ENCODE measurements at regions not wholly inside any gene's neighbourhood (a gene's known extent, or its start where the extent isn't known, plus 50 kb on each side); places are given as distances from the start of the nearest gene placed in this dataset.

GRCh38 chr14:71467361-71467811 is 464.8 kb upstream of the RGS6 start:
- Mint-ChIP-seq H3K4me1 (ENCODE audit: low read depth) (peaks cover 28% of the 10 kb centered on the region), H3K36me3 (ENCODE audit: low read depth) (peaks cover 28% of the 10 kb centered on the region), H3K27ac (no peak overlapping the region), H3K4me3 (no peak overlapping the region), H3K27me3 (no peaks in the 10 kb centered on the region), H3K9me3 (peaks cover 11% of the 10 kb centered on the region)
- no peak for DNase-seq

DNA sequence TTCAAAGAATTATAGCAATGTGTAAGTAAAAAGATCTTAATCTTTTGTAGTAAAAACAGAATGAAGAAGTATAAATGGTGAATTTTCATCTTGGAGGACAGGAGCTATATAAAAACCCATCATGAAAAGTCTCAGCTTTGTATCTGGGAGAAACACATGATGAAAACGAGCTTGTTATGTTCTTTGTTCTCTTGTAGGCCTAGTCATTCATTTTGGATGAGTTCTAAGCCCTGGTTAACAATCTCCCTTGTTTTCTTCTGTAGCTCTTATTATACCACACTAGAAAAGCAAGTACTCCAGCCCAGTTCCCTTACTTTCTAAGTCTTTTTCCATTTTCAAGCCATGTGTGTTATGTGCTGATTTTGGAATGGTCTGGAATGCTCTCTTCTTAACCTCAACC is 463.5 kb upstream of the RGS6 start:
- H3K9me3 Mint-ChIP-seq: peaks cover 3% of the 10 kb centered on the region
- H3K4me1 Mint-ChIP-seq (ENCODE audit: low read depth): peaks cover 36% of the 10 kb centered on the region
- H3K36me3 Mint-ChIP-seq (ENCODE audit: low read depth): peaks cover 18% of the 10 kb centered on the region
- H3K4me3 Mint-ChIP-seq: no peak overlapping the region
- H3K27me3 Mint-ChIP-seq: no peaks in the 10 kb centered on the region
- H3K27ac Mint-ChIP-seq: no peak overlapping the region
- DNase-seq: no peak

- Mint-ChIP-seq H3K4me1 (ENCODE audit: low read depth) (peaks cover 45% of the 10 kb centered on the region), H3K9me3 (no peaks in the 10 kb centered on the region), H3K4me3 (no peak overlapping the region), H3K27me3 (no peaks in the 10 kb centered on the region), H3K36me3 (ENCODE audit: low read depth) (peaks cover 12% of the 10 kb centered on the region), H3K27ac (no peak overlapping the region)
- DNase-seq: no peak
Measured at GRCh38 chr14:71469643-71470335, 462.4 kb upstream of the RGS6 start.

- DNase-seq: no peak
- peaks cover 8% of the 10 kb centered on the region for H3K36me3 Mint-ChIP-seq (ENCODE audit: low read depth)
- H3K27me3 Mint-ChIP-seq: no peaks in the 10 kb centered on the region
- H3K27ac Mint-ChIP-seq: peak overlapping the region; percentile 74
- no peak overlapping the region for H3K4me3 Mint-ChIP-seq
- peaks cover 58% of the 10 kb centered on the region for H3K4me1 Mint-ChIP-seq (ENCODE audit: low read depth)
- H3K9me3 Mint-ChIP-seq: no peaks in the 10 kb centered on the region
Measured at GRCh38 chr14:71471634-71472355, 460.4 kb upstream of the RGS6 start.

DNA sequence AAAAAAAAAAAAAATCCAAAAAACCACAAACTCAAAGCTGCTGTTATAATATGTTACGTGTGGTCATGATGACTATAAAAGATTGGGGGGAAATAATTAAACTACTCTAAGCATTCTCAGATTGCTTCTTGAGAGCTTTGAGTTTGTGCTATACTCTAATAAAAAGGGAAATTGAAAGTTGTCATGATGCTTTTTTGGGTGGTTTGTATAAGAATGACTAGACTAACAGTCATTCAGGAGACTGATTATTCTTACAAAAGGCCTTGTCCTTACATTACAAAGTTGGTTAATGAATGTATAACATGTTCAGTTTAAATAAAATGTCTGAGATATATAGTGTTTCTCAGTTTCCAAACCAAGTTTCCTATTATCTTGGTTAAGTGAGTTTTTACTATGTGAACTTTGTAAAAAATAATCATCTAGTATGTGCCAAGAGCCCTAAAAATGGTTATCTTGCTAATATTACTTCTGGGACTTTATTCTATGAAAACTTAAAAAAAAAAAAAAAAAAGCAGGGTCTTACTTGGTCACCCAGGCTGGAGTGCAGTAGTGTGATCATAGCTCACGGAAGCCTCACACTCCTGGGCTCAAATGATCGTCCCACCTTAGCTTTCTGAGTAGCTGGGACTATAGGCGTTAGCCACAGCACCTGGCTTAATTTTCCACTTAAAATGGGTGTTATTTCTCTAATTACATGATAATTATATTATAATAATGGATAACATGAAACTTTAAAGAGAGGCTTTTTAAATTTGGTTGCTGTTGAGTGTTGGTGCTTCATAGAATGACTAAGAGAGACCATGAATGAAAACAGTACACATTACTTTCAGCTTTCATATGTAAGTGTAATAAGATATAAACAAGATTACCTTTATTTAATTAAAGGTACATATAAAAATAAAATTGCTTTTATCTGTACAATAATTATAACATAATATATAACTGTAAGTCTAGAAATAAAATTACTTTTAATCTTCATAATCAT is 459.6 kb upstream of the RGS6 start:
- Mint-ChIP-seq H3K36me3 (ENCODE audit: low read depth) (peaks cover 6% of the 10 kb centered on the region), H3K9me3 (no peaks in the 10 kb centered on the region), H3K27ac (peak overlapping the region; percentile 74), H3K27me3 (no peaks in the 10 kb centered on the region), H3K4me1 (ENCODE audit: low read depth) (peaks cover 63% of the 10 kb centered on the region), H3K4me3 (no peak overlapping the region)
- no peak for DNase-seq

GRCh38 chr14:71473843-71474242 is 458.4 kb upstream of the RGS6 start:
- Mint-ChIP-seq H3K4me1 (ENCODE audit: low read depth) (peaks cover 73% of the 10 kb centered on the region), H3K27ac (no peak overlapping the region), H3K9me3 (no peaks in the 10 kb centered on the region), H3K27me3 (no peaks in the 10 kb centered on the region), H3K36me3 (ENCODE audit: low read depth) (no peaks in the 10 kb centered on the region), H3K4me3 (no peak overlapping the region)
- no peak for DNase-seq

- Mint-ChIP-seq H3K9me3 (no peaks in the 10 kb centered on the region), H3K36me3 (ENCODE audit: low read depth) (no peaks in the 10 kb centered on the region), H3K4me3 (no peak overlapping the region), H3K4me1 (ENCODE audit: low read depth) (peaks cover 73% of the 10 kb centered on the region), H3K27me3 (no peaks in the 10 kb centered on the region), H3K27ac (no peak overlapping the region)
- DNase-seq: no peak
Measured at GRCh38 chr14:71474301-71475265, 457.6 kb upstream of the RGS6 start.

DNA sequence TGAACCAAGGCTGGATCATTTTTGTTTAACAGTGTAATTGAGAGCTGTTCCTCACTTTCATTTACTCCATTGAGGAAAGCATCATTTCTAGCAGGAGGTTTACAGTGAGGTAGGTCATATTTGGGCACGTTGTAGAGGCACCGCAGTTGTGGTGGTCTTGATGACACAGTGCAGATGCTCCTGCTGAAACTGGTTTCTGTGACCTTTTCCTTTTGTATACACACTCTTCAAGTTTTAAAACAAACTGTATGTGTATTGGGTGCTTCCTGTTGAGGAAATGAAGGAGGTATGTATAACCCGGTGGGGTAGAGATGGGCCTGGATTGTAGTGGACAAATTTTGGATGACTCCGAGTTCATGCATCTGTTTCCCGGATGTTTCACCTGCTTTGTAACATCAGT is 456.3 kb upstream of the RGS6 start:
- no peak overlapping the region for H3K27ac Mint-ChIP-seq
- no peaks in the 10 kb centered on the region for H3K36me3 Mint-ChIP-seq (ENCODE audit: low read depth)
- peaks cover 64% of the 10 kb centered on the region for H3K4me1 Mint-ChIP-seq (ENCODE audit: low read depth)
- H3K9me3 Mint-ChIP-seq: no peaks in the 10 kb centered on the region
- DNase-seq: no peak
- no peak overlapping the region for H3K4me3 Mint-ChIP-seq
- H3K27me3 Mint-ChIP-seq: no peaks in the 10 kb centered on the region

GRCh38 chr14:71478542-71478941 is 453.7 kb upstream of the RGS6 start:
- Mint-ChIP-seq H3K4me3 (peak overlapping the region; percentile 23), H3K27ac (peak overlapping the region; percentile 78), H3K9me3 (no peaks in the 10 kb centered on the region), H3K27me3 (no peaks in the 10 kb centered on the region), H3K4me1 (ENCODE audit: low read depth) (peaks cover 47% of the 10 kb centered on the region), H3K36me3 (ENCODE audit: low read depth) (peaks cover 2% of the 10 kb centered on the region)
- DNase-seq: no peak

DNA sequence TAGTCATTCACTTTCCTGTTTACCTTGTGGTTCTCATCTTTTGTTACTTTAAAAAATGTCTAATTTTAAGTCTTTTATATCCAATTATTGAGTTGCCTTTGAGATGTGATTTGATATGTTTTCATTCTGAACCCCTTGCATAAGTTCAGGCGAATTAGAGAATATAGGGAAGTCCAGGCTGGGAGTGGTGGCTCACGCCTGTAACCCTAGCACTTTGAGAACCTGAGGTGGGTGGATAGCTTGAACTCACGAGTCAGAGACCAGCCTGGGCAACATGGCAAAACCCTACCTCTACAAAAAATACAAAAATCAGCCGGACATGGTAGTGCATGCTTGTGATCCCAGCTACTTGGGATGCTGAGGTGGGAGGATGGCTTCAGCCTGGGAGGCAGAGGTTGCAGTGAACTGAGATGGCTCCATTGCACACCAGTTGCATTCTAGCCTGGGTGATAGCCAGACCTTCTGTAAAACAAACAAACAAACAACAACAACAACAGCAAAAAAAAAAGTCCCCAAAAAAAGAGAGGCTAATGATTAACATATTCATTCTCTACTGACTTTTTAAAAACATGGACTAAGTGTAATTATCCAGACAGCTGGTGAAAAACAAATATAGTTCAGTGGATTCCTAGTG is 451.1 kb upstream of the RGS6 start:
- no peak for DNase-seq
- no peak overlapping the region for H3K27ac Mint-ChIP-seq
- H3K9me3 Mint-ChIP-seq: no peaks in the 10 kb centered on the region

GRCh38 chr14:71482671-71483070 is 449.6 kb upstream of the RGS6 start:
- no peak for DNase-seq
- no peak overlapping the region for H3K4me3 Mint-ChIP-seq
- H3K36me3 Mint-ChIP-seq (ENCODE audit: low read depth): peaks cover 18% of the 10 kb centered on the region
- no peak overlapping the region for H3K27ac Mint-ChIP-seq
- H3K4me1 Mint-ChIP-seq (ENCODE audit: low read depth): peaks cover 31% of the 10 kb centered on the region
- no peaks in the 10 kb centered on the region for H3K9me3 Mint-ChIP-seq
- H3K27me3 Mint-ChIP-seq: no peaks in the 10 kb centered on the region

More for the DNA sequence above, 451.1 kb upstream of the RGS6 start:
- Mint-ChIP-seq H3K4me3 (no peak overlapping the region), H3K27me3 (no peaks in the 10 kb centered on the region), H3K36me3 (ENCODE audit: low read depth) (peaks cover 11% of the 10 kb centered on the region), H3K4me1 (ENCODE audit: low read depth) (peaks cover 28% of the 10 kb centered on the region)

GRCh38 chr14:71483154-71483553 is 449.1 kb upstream of the RGS6 start:
- H3K4me1 Mint-ChIP-seq (ENCODE audit: low read depth): peaks cover 30% of the 10 kb centered on the region
- H3K36me3 Mint-ChIP-seq (ENCODE audit: low read depth): peaks cover 18% of the 10 kb centered on the region
- no peak overlapping the region for H3K4me3 Mint-ChIP-seq
- no peaks in the 10 kb centered on the region for H3K9me3 Mint-ChIP-seq
- no peaks in the 10 kb centered on the region for H3K27me3 Mint-ChIP-seq
- DNase-seq: no peak
- no peak overlapping the region for H3K27ac Mint-ChIP-seq

DNA sequence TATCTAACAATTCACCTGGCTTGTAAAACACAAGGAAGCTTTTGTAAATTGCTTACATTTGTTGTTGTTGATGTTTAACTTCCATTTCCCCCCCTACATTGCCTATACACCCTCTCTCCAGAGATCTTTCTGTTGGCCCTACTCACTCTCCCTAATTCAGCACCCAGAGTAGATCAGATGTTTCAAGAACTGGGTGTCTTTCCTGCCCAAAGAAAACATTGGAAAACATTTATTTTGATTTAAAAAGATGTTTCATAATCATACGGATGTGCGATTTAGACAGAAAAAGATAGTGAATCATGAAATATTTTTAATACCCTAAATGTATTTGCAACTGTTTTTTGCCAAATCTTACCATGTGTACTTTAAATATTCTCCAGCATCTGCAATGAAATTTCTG is 446.4 kb upstream of the RGS6 start:
- H3K27ac Mint-ChIP-seq: no peak overlapping the region
- no peak overlapping the region for H3K4me3 Mint-ChIP-seq
- H3K4me1 Mint-ChIP-seq (ENCODE audit: low read depth): peaks cover 22% of the 10 kb centered on the region
- H3K36me3 Mint-ChIP-seq (ENCODE audit: low read depth): peaks cover 19% of the 10 kb centered on the region
- no peaks in the 10 kb centered on the region for H3K27me3 Mint-ChIP-seq
- H3K9me3 Mint-ChIP-seq: no peaks in the 10 kb centered on the region
- DNase-seq: no peak

All from activated T-cell treated with anti-CD3 and anti-CD28 coated beads, Interleukin-2, amount 50 U/mL, for 24 hours (primary cell).